Astrocyte (in vitro differentiated cells and primary cell): ENCODE measurements at regions not wholly inside any gene's neighbourhood (a gene's known extent, or its start where the extent isn't known, plus 50 kb on each side); places are given as distances from the start of the nearest gene placed in this dataset.
"Not testable (repeated sequence)": the region's sequence is repeated elsewhere in the genome, so short reads cannot be mapped to it uniquely, and the experiment has no call there.

Experiments
- CTCF ChIP-seq: IDR thresholded peaks from 2 replicates; pipeline ENCODE4 v1.5.1; 2011; ENCODE audit warnings: low read depth, mild to moderate bottlenecking, inconsistent platforms, low read length, moderate library complexity; ENCODE audit not compliant: insufficient read depth
- EZH2 ChIP-seq: IDR thresholded peaks from 2 replicates; pipeline ENCODE4 v1.6.1; 2012; ENCODE audit warnings: mild to moderate bottlenecking, low read length, inconsistent platforms; ENCODE audit not compliant: insufficient read depth

GRCh38 chr2:215821298-215821697 lies 192.1 kb downstream of the MREG start:
- not testable (repeated sequence) for TF ChIP-seq CTCF, EZH2
